HFF-Myc (cell line): ENCODE measurements at regions not wholly inside any gene's neighbourhood (a gene's known extent, or its start where the extent isn't known, plus 50 kb on each side); places are given as distances from the start of the nearest gene placed in this dataset.

Source experiments
- DNase-seq: peaks from one replicate; pipeline ENCODE4 v3.0.0-alpha.2; 2011; ENCODE audit warnings: low read depth; ENCODE audit errors: extremely low read depth
- H3K4me3 ChIP-seq: replicated peaks from 2 replicates; pipeline ENCODE4 v1.5.1; 2011; ENCODE audit warnings: low read depth, mild to moderate bottlenecking, control low read depth, low read length
- TF ChIP-seq, protein P1 (sequence below): IDR thresholded peaks from 2 replicates; pipeline ENCODE4 v1.5.1; 2012; ENCODE audit warnings: mild to moderate bottlenecking, low read depth, low read length, control low read depth; ENCODE audit errors: missing control alignments

DNA sequence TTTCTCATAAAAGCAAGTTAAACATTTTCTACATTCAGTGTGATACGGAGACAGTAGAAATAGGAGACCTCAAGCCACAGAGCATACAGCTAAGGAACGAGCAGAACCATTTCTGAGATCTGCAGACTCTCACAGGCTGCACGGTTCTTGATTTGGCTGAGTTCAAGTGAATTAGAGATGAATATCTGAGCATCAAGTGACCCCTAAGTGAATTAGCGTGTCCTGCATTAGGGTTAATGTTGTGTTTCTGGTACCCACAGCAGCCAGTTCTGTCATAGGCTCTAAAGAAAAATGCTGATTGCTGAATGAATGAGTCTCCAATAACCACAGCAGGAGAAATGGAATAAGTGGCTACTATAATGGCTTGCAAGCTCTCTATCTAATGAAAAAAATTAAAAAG, 265.9 kb upstream of the SYT4 start:
- TF ChIP-seq, protein P1, sequence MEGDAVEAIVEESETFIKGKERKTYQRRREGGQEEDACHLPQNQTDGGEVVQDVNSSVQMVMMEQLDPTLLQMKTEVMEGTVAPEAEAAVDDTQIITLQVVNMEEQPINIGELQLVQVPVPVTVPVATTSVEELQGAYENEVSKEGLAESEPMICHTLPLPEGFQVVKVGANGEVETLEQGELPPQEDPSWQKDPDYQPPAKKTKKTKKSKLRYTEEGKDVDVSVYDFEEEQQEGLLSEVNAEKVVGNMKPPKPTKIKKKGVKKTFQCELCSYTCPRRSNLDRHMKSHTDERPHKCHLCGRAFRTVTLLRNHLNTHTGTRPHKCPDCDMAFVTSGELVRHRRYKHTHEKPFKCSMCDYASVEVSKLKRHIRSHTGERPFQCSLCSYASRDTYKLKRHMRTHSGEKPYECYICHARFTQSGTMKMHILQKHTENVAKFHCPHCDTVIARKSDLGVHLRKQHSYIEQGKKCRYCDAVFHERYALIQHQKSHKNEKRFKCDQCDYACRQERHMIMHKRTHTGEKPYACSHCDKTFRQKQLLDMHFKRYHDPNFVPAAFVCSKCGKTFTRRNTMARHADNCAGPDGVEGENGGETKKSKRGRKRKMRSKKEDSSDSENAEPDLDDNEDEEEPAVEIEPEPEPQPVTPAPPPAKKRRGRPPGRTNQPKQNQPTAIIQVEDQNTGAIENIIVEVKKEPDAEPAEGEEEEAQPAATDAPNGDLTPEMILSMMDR = no peak
- H3K4me3 ChIP-seq = no peak overlapping the region
- no peak for DNase-seq

DNA sequence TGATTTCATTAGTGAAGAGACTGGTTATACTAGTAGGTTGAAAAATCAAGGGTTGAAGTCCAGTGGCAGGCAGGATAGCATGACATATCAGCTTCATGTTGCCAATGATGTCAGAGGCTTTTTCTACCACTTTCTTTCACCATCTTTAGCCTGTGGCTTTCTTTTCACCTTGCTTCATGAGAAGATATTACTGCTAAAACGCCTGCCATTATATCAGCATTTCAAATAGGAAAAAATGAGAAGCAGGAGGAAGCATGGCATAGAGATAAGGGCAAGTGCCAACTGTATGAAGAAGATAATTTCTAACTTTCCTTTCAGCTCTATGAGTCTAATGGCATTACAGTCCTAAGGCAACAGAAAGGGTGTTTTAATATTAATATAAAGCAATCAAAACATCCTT, 270.2 kb upstream of the SYT4 start:
- no peak overlapping the region for H3K4me3 ChIP-seq
- DNase-seq = no peak
- TF ChIP-seq, protein P1 = no peak

DNA sequence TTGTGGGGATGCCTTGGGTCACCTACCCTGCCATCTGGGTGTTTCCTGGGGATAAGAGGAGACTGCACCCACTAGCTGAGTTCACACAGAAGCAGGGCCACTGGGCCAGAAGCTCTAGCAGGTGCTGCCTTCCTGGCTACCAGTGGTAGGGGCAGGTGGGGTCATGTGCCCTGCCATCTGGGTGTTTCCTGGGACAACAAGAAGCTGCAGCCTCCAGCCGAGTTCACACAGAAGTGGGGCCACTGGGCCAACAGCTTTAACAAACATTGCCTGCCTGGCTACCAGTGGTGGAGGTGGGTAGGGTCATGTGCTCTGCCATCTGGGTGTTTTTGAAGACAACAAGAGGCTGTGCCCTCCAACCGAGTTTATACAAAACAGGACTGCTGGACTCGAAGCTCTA, 282.2 kb upstream of the SYT4 start:
- no peak for DNase-seq
- TF ChIP-seq, protein P1 = no peak
- H3K4me3 ChIP-seq = no peak overlapping the region

DNA sequence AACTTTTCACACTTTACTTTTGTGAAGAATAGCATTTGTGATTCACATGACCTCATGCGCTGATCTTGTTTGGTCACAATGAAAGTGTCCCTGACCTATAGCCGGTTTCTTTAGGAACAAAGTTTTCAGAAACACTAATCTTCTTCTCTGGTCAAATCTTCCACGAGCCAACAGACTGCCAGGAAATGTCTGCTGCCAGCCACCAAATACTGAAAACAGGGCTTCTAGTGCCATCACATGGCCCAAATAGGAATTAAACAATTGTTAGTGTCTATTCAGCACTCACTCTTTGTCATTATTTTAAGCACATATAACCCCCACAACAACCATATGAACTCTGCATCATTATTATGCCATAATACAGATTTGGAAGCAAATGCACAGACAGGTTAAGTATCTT, 286.5 kb upstream of the SYT4 start:
- no peak overlapping the region for H3K4me3 ChIP-seq
- TF ChIP-seq, protein P1 = no peak
- no peak for DNase-seq

DNA sequence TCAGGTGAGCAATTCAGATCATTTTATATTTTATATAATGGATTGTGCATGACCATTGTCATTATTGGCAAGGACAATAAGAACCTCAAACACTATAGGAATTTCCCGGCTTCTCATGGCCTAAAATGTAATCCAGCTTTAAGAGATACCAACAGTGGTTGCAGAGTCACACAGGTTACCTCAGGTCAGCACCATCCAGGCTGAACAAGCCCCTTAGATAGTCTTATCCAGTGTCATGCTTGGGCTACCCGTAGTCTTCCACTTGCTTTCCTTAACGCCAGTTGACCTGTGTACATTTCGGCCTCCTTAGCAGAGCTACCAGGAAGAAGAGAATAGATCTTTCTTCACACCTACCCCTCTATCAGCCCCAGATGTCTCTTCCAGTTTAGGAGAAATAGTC, 293.3 kb upstream of the SYT4 start:
- DNase-seq = no peak
- TF ChIP-seq, protein P1 = no peak
- H3K4me3 ChIP-seq = no peak overlapping the region

DNA sequence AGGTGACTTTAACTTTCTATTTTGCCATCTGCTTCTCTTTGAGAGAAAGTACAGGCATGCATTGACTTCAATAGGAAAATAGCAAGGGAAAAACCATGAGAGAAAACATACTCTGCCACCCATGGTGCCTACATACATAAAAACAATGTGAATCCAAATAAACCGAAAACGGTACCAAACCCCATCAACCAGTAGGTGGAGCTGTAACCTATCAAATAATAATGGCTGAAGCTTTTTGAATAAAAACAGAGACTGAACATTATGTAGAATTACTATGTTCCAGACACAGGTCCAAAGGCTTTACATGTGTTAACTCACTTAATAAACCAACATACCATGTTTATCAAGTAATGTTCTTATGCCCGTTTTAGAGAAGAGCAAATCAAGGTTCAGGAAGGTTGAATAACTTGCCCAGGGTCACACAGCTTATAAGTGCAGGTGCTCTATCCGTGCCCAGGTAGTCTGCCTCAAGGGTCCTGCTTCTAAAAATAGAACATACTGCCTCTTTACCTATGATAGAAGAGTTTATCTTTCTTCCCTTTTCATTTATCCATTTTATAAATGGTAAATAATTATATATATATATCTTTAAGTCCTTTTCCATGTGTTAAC, 293.9 kb upstream of the SYT4 start:
- peak; percentile 29 for DNase-seq
- TF ChIP-seq, protein P1 = peak; percentile 59
- no peak overlapping the region for H3K4me3 ChIP-seq

DNA sequence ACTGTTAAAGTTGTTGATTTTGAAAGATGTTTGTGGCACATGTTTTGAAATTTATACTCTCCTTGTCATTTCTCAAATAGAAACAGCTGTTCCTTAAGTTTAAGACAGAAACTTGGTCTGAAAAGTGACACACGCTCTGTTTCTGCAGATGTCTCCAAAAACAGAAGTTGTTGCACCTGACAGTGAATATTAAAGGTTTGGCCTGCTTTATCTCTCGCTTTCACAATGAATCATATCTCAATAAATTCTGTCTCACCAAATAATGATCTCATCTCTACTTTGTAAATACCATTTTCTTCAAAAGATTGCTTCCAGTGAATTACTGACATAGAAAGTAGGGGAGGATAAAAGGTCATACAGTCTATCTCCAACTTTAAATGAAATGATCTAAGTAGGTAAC, 294.9 kb upstream of the SYT4 start:
- H3K4me3 ChIP-seq = no peak overlapping the region
- DNase-seq = no peak
- TF ChIP-seq, protein P1 = no peak
